H1 (cell line): ENCODE measurements at regions not wholly inside any gene's neighbourhood (a gene's known extent, or its start where the extent isn't known, plus 50 kb on each side); places are given as distances from the start of the nearest gene placed in this dataset.

Source experiments
- BACH1 ChIP-seq: IDR thresholded peaks from 2 replicates; pipeline ENCODE4 v1.6.1; 2012; ENCODE audit warnings: low read length, improper control_type of control experiment
- CBX5 ChIP-seq: fragments of 300-800, 300-1000 bp; sonication (generic); IDR thresholded peaks from 2 replicates; pipeline ENCODE4 v1.7.1; 2016; ENCODE audit warnings: antibody characterized with exemption, low read length, low read depth
- CBX8 ChIP-seq: fragments of 300-800, 300-1000 bp; sonication (generic); IDR thresholded peaks from 2 replicates; pipeline ENCODE4 v1.7.1; 2016; ENCODE audit warnings: low read depth, low read length, borderline replicate concordance
- CEBPB ChIP-seq: IDR thresholded peaks from 2 replicates; pipeline ENCODE4 v1.6.1; 2012; ENCODE audit warnings: low read depth, low read length
- CREB1 ChIP-seq: IDR thresholded peaks from 2 replicates; pipeline ENCODE4 v1.6.1; 2012; ENCODE audit warnings: inconsistent platforms
- EP300 ChIP-seq, 2 experiments: IDR thresholded peaks; 1 replicate in 1 of 2; 2 replicates in 1 of 2; pipeline ENCODE4 v1.6.1; 2011 to 2012; ENCODE audit warnings: low read depth in 2 of 2, low read length in 2 of 2, mild to moderate bottlenecking in 2 of 2, borderline replicate concordance in 1 of 2, inconsistent platforms in 1 of 2, moderate library complexity in 1 of 2
- EZH2 ChIP-seq: fragments of 200-600 bp; sonication (generic); IDR thresholded peaks from 2 replicates; pipeline ENCODE4 v1.7.1; 2012; ENCODE audit warnings: low read depth, mild to moderate bottlenecking, moderate library complexity, low read length, inconsistent platforms; ENCODE audit not compliant: severe bottlenecking
- JUN ChIP-seq: IDR thresholded peaks from 2 replicates; pipeline ENCODE4 v1.6.1; 2011; ENCODE audit warnings: low read depth, mild to moderate bottlenecking, improper control_type of control experiment, low read length
- NRF1 ChIP-seq: IDR thresholded peaks from 2 replicates; pipeline ENCODE4 v1.6.1; 2011; ENCODE audit warnings: mild to moderate bottlenecking, low read depth, low read length, improper control_type of control experiment
- SIN3A ChIP-seq, 2 experiments: IDR thresholded peaks in 1 of 2; conservative IDR thresholded peaks in 1 of 2; 2 replicates each; pipeline ENCODE4 v1.6.1; 2011 to 2012; ENCODE audit warnings: low read length in 2 of 2, improper control_type of control experiment in 1 of 2, low read depth in 1 of 2, mild to moderate bottlenecking in 1 of 2
- TF ChIP-seq, protein P1 (sequence below), 3 experiments: IDR thresholded peaks; 1 replicate in 2 of 3; 2 replicates in 1 of 3; pipeline versions ENCODE4 v1.5.1 to v1.6.1; 2011; ENCODE audit warnings: low read length in 3 of 3, mild to moderate bottlenecking in 3 of 3, inconsistent platforms in 2 of 3, low read depth in 1 of 3, moderate library complexity in 1 of 3; ENCODE audit not compliant: insufficient read depth in 1 of 3; ENCODE audit errors: control extremely low read depth in 1 of 3

DNA sequence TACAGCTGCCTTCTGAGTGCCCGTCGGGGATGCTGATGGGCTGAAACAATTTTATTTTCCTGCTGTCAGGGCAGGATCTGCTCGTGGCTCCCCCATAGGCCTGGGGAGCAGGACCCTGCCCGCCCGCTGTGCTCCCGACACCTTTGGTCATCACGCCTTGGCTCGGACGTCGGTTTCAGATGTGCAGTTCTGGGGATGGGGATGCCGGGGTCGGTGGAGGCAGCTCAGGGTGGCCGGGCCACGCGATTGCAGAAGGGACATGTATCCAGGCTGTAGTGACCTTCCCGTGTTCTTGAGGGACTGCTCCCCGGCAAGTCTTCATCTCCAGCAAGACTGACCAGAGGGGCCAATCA is 1150.5 kb downstream of the BRD1 start:
- TF ChIP-seq EP300 (IDR thresholded peaks at IDR 0.05; ENCODE audit: borderline replicate concordance in 1 of 2, low read depth in 2 of 2, low read length in 2 of 2) (no peak), NRF1 (no peak), SIN3A (conservative IDR thresholded peaks at IDR 0.05 in 1 of 2, IDR thresholded peaks at IDR 0.05 in 1 of 2; ENCODE audit: low read depth in 1 of 2, low read length in 2 of 2) (no peak), EZH2 (no peak), BACH1 (no peak), JUN (no peak), CBX8 (no peak), CREB1 (no peak), CBX5 (no peak), CEBPB (no peak)
- TF ChIP-seq, protein P1, sequence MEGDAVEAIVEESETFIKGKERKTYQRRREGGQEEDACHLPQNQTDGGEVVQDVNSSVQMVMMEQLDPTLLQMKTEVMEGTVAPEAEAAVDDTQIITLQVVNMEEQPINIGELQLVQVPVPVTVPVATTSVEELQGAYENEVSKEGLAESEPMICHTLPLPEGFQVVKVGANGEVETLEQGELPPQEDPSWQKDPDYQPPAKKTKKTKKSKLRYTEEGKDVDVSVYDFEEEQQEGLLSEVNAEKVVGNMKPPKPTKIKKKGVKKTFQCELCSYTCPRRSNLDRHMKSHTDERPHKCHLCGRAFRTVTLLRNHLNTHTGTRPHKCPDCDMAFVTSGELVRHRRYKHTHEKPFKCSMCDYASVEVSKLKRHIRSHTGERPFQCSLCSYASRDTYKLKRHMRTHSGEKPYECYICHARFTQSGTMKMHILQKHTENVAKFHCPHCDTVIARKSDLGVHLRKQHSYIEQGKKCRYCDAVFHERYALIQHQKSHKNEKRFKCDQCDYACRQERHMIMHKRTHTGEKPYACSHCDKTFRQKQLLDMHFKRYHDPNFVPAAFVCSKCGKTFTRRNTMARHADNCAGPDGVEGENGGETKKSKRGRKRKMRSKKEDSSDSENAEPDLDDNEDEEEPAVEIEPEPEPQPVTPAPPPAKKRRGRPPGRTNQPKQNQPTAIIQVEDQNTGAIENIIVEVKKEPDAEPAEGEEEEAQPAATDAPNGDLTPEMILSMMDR (IDR thresholded peaks at IDR 0.05; ENCODE audit: control extremely low read depth in 1 of 3, insufficient read depth in 1 of 3, low read depth in 1 of 3, low read length in 3 of 3), result no peak
